ENCODE measurements at regions not wholly inside any gene's neighbourhood (a gene's known extent, or its start where the extent isn't known, plus 50 kb on each side); places are given as distances from the start of the nearest gene placed in this dataset.

DNA sequence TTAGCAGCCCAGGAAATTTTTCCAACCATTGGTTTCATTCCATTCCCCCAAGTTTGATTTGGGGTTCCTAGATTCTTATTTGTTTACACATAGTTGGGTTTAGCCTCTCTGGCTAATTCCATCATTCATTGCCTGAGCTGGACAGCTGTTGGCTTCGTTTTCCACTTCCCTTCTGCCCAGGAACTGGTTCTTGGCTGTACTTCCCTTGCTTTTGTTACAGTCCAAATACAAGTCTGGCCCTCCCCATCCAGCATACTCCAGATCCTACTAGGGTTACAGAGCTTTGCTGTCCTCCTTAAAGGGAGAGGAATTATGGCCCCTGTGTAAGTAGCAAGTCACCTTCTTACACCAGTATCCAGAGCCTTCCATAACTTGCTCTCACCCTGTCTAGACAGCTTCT is 356.3 kb downstream of the FAT3 start:
- TF ChIP-seq, protein P1, sequence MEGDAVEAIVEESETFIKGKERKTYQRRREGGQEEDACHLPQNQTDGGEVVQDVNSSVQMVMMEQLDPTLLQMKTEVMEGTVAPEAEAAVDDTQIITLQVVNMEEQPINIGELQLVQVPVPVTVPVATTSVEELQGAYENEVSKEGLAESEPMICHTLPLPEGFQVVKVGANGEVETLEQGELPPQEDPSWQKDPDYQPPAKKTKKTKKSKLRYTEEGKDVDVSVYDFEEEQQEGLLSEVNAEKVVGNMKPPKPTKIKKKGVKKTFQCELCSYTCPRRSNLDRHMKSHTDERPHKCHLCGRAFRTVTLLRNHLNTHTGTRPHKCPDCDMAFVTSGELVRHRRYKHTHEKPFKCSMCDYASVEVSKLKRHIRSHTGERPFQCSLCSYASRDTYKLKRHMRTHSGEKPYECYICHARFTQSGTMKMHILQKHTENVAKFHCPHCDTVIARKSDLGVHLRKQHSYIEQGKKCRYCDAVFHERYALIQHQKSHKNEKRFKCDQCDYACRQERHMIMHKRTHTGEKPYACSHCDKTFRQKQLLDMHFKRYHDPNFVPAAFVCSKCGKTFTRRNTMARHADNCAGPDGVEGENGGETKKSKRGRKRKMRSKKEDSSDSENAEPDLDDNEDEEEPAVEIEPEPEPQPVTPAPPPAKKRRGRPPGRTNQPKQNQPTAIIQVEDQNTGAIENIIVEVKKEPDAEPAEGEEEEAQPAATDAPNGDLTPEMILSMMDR (IDR thresholded peaks at IDR 0.05; ENCODE audit: insufficient read depth, low read length, poor library complexity, severe bottlenecking) = no peak
- no peak for TF ChIP-seq EZH2phosphoT487 (conservative IDR thresholded peaks at IDR 0.05; ENCODE audit: low read length)

Measured in SU-DHL-6 (cell line).